OCI-LY1 (cell line): ENCODE measurements at regions not wholly inside any gene's neighbourhood (a gene's known extent, or its start where the extent isn't known, plus 50 kb on each side); places are given as distances from the start of the nearest gene placed in this dataset.
"Not testable (repeated sequence)": the region's sequence is repeated elsewhere in the genome, so short reads cannot be mapped to it uniquely, and the experiment has no call there.

Source experiments
- CTCF ChIP-seq: fragments of 200-600 bp; sonication (generic), shearing (Covaris generic); IDR thresholded peaks from 2 replicates; pipeline ENCODE4 v1.5.1; 2017; ENCODE audit warnings: mild to moderate bottlenecking, antibody characterized with exemption, low read length, moderate library complexity, mixed read lengths
- EZH2 ChIP-seq: fragments of 200-600 bp; sonication (generic), shearing (Covaris generic); IDR thresholded peaks from 2 replicates; pipeline ENCODE4 v1.8.0; 2017; ENCODE audit warnings: borderline replicate concordance, mixed run types, mild to moderate bottlenecking, antibody characterized with exemption, low read length, moderate library complexity, mixed read lengths

GRCh38 chr7:152515266-152515950 is 79.6 kb upstream of the KMT2C start:
- not testable (repeated sequence) for TF ChIP-seq CTCF, EZH2
